H9 (cell line): ENCODE measurements at regions not wholly inside any gene's neighbourhood (a gene's known extent, or its start where the extent isn't known, plus 50 kb on each side); places are given as distances from the start of the nearest gene placed in this dataset.

Source experiments
- DNase-seq: peaks from one replicate; pipeline ENCODE4 v3.0.0-alpha.2; 2017
- H2AFZ ChIP-seq: one replicate; pipeline ENCODE4 v1.6.1; 2013; ENCODE audit warnings: mild to moderate bottlenecking, low read length, control low read depth, moderate library complexity
- H2AK5ac ChIP-seq: 2 replicates; pipeline ENCODE4 v1.6.1; 2013; ENCODE audit warnings: low read length, control low read depth, mixed read lengths; ENCODE audit not compliant: insufficient read length
- H2BK120ac ChIP-seq: one replicate; pipeline ENCODE4 v1.6.1; 2013; ENCODE audit warnings: low read depth, mild to moderate bottlenecking, low read length, control low read depth, inconsistent platforms; ENCODE audit not compliant: poor library complexity, severe bottlenecking
- H2BK12ac ChIP-seq: 2 replicates; pipeline ENCODE4 v1.6.1; 2013; ENCODE audit warnings: low read length, control low read depth, mixed read lengths, low read depth; ENCODE audit not compliant: insufficient read length
- H2BK15ac ChIP-seq: 2 replicates; pipeline ENCODE4 v1.6.1; 2013; ENCODE audit warnings: low read depth, low read length, control low read depth
- H2BK20ac ChIP-seq: one replicate; pipeline ENCODE4 v1.6.1; 2013; ENCODE audit warnings: low read depth, mild to moderate bottlenecking, low read length, control low read depth, inconsistent platforms; ENCODE audit not compliant: poor library complexity, severe bottlenecking
- H2BK5ac ChIP-seq: 2 replicates; pipeline ENCODE4 v1.6.1; 2013; ENCODE audit warnings: low read length, control low read depth, mixed read lengths; ENCODE audit not compliant: insufficient read length
- H3K14ac ChIP-seq: 2 replicates; pipeline ENCODE4 v1.6.1; 2013; ENCODE audit warnings: low read length, control low read depth; ENCODE audit not compliant: insufficient read depth
- H3K18ac ChIP-seq: 2 replicates; pipeline ENCODE4 v1.6.1; 2013; ENCODE audit warnings: low read depth, mild to moderate bottlenecking, mixed read lengths, low read length, control low read depth; ENCODE audit not compliant: insufficient read length
- H3K23ac ChIP-seq: 2 replicates; pipeline ENCODE4 v1.6.1; 2013; ENCODE audit warnings: low read length, control low read depth, mixed read lengths, low read depth; ENCODE audit not compliant: insufficient read length
- H3K23me2 ChIP-seq: 2 replicates; pipeline ENCODE4 v1.6.1; 2013; ENCODE audit warnings: low read depth, mild to moderate bottlenecking, mixed read lengths, low read length, control low read depth; ENCODE audit not compliant: insufficient read length, poor library complexity, severe bottlenecking
- H3K27ac ChIP-seq: 2 replicates; pipeline ENCODE4 v1.5.1; 2013; ENCODE audit warnings: low read length, control low read depth, mixed read lengths, low read depth; ENCODE audit not compliant: insufficient read length
- H3K27me3 ChIP-seq: 2 replicates; pipeline ENCODE4 v1.6.1; 2013; ENCODE audit warnings: low read length, control low read depth, inconsistent platforms; ENCODE audit not compliant: insufficient read depth
- H3K4ac ChIP-seq: 2 replicates; pipeline ENCODE4 v1.6.1; 2013; ENCODE audit warnings: low read depth, mild to moderate bottlenecking, control low read depth, inconsistent platforms, low read length, moderate library complexity
- H3K4me1 ChIP-seq: 2 replicates; pipeline ENCODE4 v1.6.1; 2013; ENCODE audit warnings: low read length, control low read depth, inconsistent platforms; ENCODE audit not compliant: insufficient read depth
- H3K4me2 ChIP-seq: 2 replicates; pipeline ENCODE4 v1.6.1; 2013; ENCODE audit warnings: low read length, control low read depth, mixed read lengths; ENCODE audit not compliant: insufficient read length, insufficient read depth
- H3K56ac ChIP-seq: 2 replicates; pipeline ENCODE4 v1.6.1; 2013; ENCODE audit warnings: low read depth, mild to moderate bottlenecking, mixed read lengths, low read length, control low read depth; ENCODE audit not compliant: insufficient read length
- H3K79me1 ChIP-seq: 2 replicates; pipeline ENCODE4 v1.6.1; 2013; ENCODE audit warnings: low read depth, mild to moderate bottlenecking, moderate library complexity, low read length, control low read depth, inconsistent platforms; ENCODE audit not compliant: insufficient read depth, poor library complexity, severe bottlenecking
- H3K79me2 ChIP-seq: 2 replicates; pipeline ENCODE4 v1.6.1; 2013; ENCODE audit warnings: low read length, control low read depth, inconsistent platforms; ENCODE audit not compliant: insufficient read depth
- H3K9ac ChIP-seq: 2 replicates; pipeline ENCODE4 v1.6.1; 2013; ENCODE audit warnings: low read length, control low read depth, mixed read lengths; ENCODE audit not compliant: insufficient read length; ENCODE audit errors: extremely low read depth
- H3K9me3 ChIP-seq: one replicate; pipeline ENCODE4 v1.6.1; 2013; ENCODE audit warnings: low read depth, low read length, inconsistent platforms; ENCODE audit not compliant: control insufficient read depth
- H3T11ph ChIP-seq: one replicate; pipeline ENCODE4 v1.6.1; 2013; ENCODE audit warnings: mild to moderate bottlenecking, low read length, control low read depth, inconsistent platforms
- H4K20me1 ChIP-seq: one replicate; pipeline ENCODE4 v1.6.1; 2013; ENCODE audit not compliant: control insufficient read depth, insufficient read length, insufficient read depth
- H4K5ac ChIP-seq: 2 replicates; pipeline ENCODE4 v1.6.1; 2013; ENCODE audit warnings: low read depth, mild to moderate bottlenecking, mixed read lengths, low read length, control low read depth; ENCODE audit not compliant: insufficient read length
- H4K8ac ChIP-seq: replicated peaks from 2 replicates; pipeline ENCODE4 v1.6.1; 2013; ENCODE audit warnings: low read length, control low read depth, mixed read lengths, low read depth; ENCODE audit not compliant: insufficient read length
- H4K91ac ChIP-seq: 2 replicates; pipeline ENCODE4 v1.6.1; 2013; ENCODE audit warnings: low read depth, mild to moderate bottlenecking, moderate library complexity, mixed read lengths, low read length, control low read depth; ENCODE audit not compliant: insufficient read length
- H3K27ac Mint-ChIP-seq, 3 experiments: 2 replicates in 2 of 3; 3 replicates in 1 of 3; pipeline ENCODE4 v1.8.0; 2020 to 2021; ENCODE audit warnings: mixed read lengths in 3 of 3, mild to moderate bottlenecking in 1 of 3, moderate library complexity in 1 of 3
- H3K27me3 Mint-ChIP-seq: 2 replicates; pipeline ENCODE4 v1.8.0; 2021; ENCODE audit warnings: low read depth, mild to moderate bottlenecking, moderate library complexity, mixed read lengths
- H3K36me3 Mint-ChIP-seq, 3 experiments: 2 replicates in 2 of 3; 3 replicates in 1 of 3; pipeline ENCODE4 v1.8.0; 2020 to 2021; ENCODE audit warnings: low read depth in 3 of 3, mixed read lengths in 3 of 3; ENCODE audit not compliant: insufficient read depth in 1 of 3
- H3K4me1 Mint-ChIP-seq, 2 experiments: 2 replicates each; pipeline ENCODE4 v1.8.0; 2020; ENCODE audit warnings: mixed read lengths in 2 of 2
- H3K4me3 Mint-ChIP-seq, 2 experiments: 2 replicates in 1 of 2; 3 replicates in 1 of 2; pipeline ENCODE4 v1.8.0; 2020 to 2021; ENCODE audit warnings: mild to moderate bottlenecking in 2 of 2, mixed read lengths in 2 of 2, moderate library complexity in 1 of 2
- H3K9me3 Mint-ChIP-seq, 2 experiments: 2 replicates in 1 of 2; 3 replicates in 1 of 2; pipeline ENCODE4 v1.8.0; 2020; ENCODE audit warnings: mild to moderate bottlenecking in 2 of 2, mixed read lengths in 2 of 2, moderate library complexity in 1 of 2
- WGBS: extraction: QIAGEN DNeasy Blood & Tissue Kit; methylation state at CpG from one replicate; pipeline ENCODE4 v1.1.7; 2013; ENCODE audit warnings: missing lambda C conversion rate, low lambda C conversion rate, mixed read lengths; ENCODE audit not compliant: insufficient read length; ENCODE audit errors: extremely low coverage; 5-methylcytosine and 5-hydroxymethylcytosine counted together
- TF ChIP-seq, protein P1 (sequence below): fragments of 200-600 bp; sonication (generic); conservative IDR thresholded peaks from 3 replicates; pipeline ENCODE4 v1.8.0; 2021; ENCODE audit warnings: antibody characterized with exemption, mild to moderate bottlenecking

DNA sequence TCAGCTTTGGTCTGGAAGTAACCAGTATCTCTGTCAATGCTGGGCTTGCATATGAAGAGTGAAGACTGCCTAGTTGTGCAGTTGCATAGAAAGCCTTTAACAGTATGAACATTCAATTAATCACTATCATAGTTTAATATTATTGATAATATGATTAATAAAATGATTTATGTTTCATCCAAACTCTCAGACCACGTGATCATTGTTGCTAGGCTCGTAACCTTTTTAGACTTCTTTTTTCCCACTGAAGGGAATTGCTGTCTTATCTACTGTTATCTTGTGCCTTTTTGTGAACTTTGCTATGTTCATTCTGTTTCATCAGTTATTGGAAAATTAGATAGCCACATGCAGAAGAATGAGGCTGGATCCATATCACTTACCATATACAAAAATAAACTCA lies 536.4 kb upstream of the NOVA1 start:
- Histone ChIP-seq H3K4ac (no peak overlapping the region), H3K23ac (no peak overlapping the region), H4K20me1 (no peaks in the 10 kb centered on the region), H2BK12ac (no peak overlapping the region), H3K9ac (no peak overlapping the region), H3K9me3 (no peaks in the 10 kb centered on the region), H3K18ac (no peak overlapping the region), H3K4me2 (no peak overlapping the region), H2BK20ac (no peak overlapping the region), H2BK5ac (no peak overlapping the region), H3K14ac (no peak overlapping the region), H3K27ac (no peak overlapping the region), H3K4me1 (no peaks in the 10 kb centered on the region), H3K23me2 (no peaks in the 10 kb centered on the region), H2BK15ac (no peak overlapping the region), H2BK120ac (no peak overlapping the region), H3K56ac (no peak overlapping the region), H4K5ac (no peak overlapping the region), H3K27me3 (no peaks in the 10 kb centered on the region), H3T11ph (no peak overlapping the region), H4K8ac (no peak overlapping the region), H3K79me2 (no peaks in the 10 kb centered on the region), H3K79me1 (no peaks in the 10 kb centered on the region), H4K91ac (no peak overlapping the region), H2AFZ (no peak overlapping the region), H2AK5ac (no peak overlapping the region)
- Mint-ChIP-seq H3K4me1 (no peaks in the 10 kb centered on the region), H3K27ac (no peak overlapping the region), H3K27me3 (no peaks in the 10 kb centered on the region), H3K9me3 (no peaks in the 10 kb centered on the region; a peak in 1 of 5 replicates), H3K36me3 (no peaks in the 10 kb centered on the region), H3K4me3 (no peak overlapping the region)
- TF ChIP-seq, protein P1, sequence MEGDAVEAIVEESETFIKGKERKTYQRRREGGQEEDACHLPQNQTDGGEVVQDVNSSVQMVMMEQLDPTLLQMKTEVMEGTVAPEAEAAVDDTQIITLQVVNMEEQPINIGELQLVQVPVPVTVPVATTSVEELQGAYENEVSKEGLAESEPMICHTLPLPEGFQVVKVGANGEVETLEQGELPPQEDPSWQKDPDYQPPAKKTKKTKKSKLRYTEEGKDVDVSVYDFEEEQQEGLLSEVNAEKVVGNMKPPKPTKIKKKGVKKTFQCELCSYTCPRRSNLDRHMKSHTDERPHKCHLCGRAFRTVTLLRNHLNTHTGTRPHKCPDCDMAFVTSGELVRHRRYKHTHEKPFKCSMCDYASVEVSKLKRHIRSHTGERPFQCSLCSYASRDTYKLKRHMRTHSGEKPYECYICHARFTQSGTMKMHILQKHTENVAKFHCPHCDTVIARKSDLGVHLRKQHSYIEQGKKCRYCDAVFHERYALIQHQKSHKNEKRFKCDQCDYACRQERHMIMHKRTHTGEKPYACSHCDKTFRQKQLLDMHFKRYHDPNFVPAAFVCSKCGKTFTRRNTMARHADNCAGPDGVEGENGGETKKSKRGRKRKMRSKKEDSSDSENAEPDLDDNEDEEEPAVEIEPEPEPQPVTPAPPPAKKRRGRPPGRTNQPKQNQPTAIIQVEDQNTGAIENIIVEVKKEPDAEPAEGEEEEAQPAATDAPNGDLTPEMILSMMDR = no peak
- no CpG with 5 or more reads among the region's 2 CpGs for WGBS
- no peak for DNase-seq
